GM19035 (cell line): ENCODE measurements at regions not wholly inside any gene's neighbourhood (a gene's known extent, or its start where the extent isn't known, plus 50 kb on each side); places are given as distances from the start of the nearest gene placed in this dataset.

Experiments used
- ATAC-seq: cut with Tn5 transposase; IDR thresholded peaks from one replicate; pipeline ENCODE4 v1.9.1; 2021; ENCODE audit not compliant: unreplicated experiment

- ATAC-seq: no peak
Measured at GRCh38 chr4:133245226-133245625, 96.1 kb downstream of the PCDH10 start.
